Activated CD8-positive, alpha-beta memory T cell treated with anti-CD3 and anti-CD28 coated beads, Interleukin-2, amount 50 U/mL, for 4 hours (primary cell): ENCODE measurements at regions not wholly inside any gene's neighbourhood (a gene's known extent, or its start where the extent isn't known, plus 50 kb on each side); places are given as distances from the start of the nearest gene placed in this dataset.

ENCODE experiments used
- DNase-seq: peaks from one replicate; pipeline ENCODE4 v3.0.0-alpha.2; 2020

- DNase-seq, result no peak
Observed at GRCh38 chr2:145690183-145690778, 1170.4 kb upstream of the ZEB2 start.

- no peak for DNase-seq
Observed at GRCh38 chr2:145689277-145689676, 1169.4 kb upstream of the ZEB2 start.

GRCh38 chr2:145688156-145688555 lies 1168.2 kb upstream of the ZEB2 start:
- no peak for DNase-seq

GRCh38 chr2:145687442-145688134 lies 1167.7 kb upstream of the ZEB2 start:
- DNase-seq, result no peak

- no peak for DNase-seq
Observed at GRCh38 chr2:145685383-145686050, 1165.6 kb upstream of the ZEB2 start.

GRCh38 chr2:145682546-145683157 lies 1162.7 kb upstream of the ZEB2 start:
- DNase-seq, result no peak

- DNase-seq, result no peak
Observed at GRCh38 chr2:145680276-145680675, 1160.4 kb upstream of the ZEB2 start.

- no peak for DNase-seq
Observed at GRCh38 chr2:145677371-145677770, 1157.5 kb upstream of the ZEB2 start.

- no peak for DNase-seq
Observed at GRCh38 chr2:145674705-145675104, 1154.8 kb upstream of the ZEB2 start.

- DNase-seq, result no peak
Observed at GRCh38 chr2:145669301-145669700, 1149.4 kb upstream of the ZEB2 start.

- no peak for DNase-seq
Observed at GRCh38 chr2:145666552-145666951, 1146.6 kb upstream of the ZEB2 start.

- DNase-seq, result no peak
Observed at GRCh38 chr2:145657265-145657664, 1137.3 kb upstream of the ZEB2 start.

- DNase-seq, result no peak
Observed at GRCh38 chr2:145655165-145655765, 1135.3 kb upstream of the ZEB2 start.

GRCh38 chr2:145654746-145655145 lies 1134.8 kb upstream of the ZEB2 start:
- DNase-seq, result no peak

GRCh38 chr2:145654156-145654555 lies 1134.2 kb upstream of the ZEB2 start:
- DNase-seq, result no peak

- no peak for DNase-seq
Observed at GRCh38 chr2:145653553-145653952, 1133.6 kb upstream of the ZEB2 start.

GRCh38 chr2:145652571-145653545 lies 1132.9 kb upstream of the ZEB2 start:
- no peak for DNase-seq

- DNase-seq, result no peak
Observed at GRCh38 chr2:145652036-145652435, 1132.1 kb upstream of the ZEB2 start.

- no peak for DNase-seq
Observed at GRCh38 chr2:145650226-145650625, 1130.3 kb upstream of the ZEB2 start.

GRCh38 chr2:145649061-145649460 lies 1129.1 kb upstream of the ZEB2 start:
- DNase-seq, result no peak

GRCh38 chr2:145644820-145645302 lies 1124.9 kb upstream of the ZEB2 start:
- no peak for DNase-seq

GRCh38 chr2:145638675-145639074 lies 1118.8 kb upstream of the ZEB2 start:
- no peak for DNase-seq
